HepG2 (cell line): ENCODE measurements at regions not wholly inside any gene's neighbourhood (a gene's known extent, or its start where the extent isn't known, plus 50 kb on each side); places are given as distances from the start of the nearest gene placed in this dataset.

Experiments
- ETV5 ChIP-seq: IDR thresholded peaks from 2 replicates; pipeline ENCODE4 v1.6.1; 2018; ENCODE audit warnings: missing biosample characterization, missing genetic modification reagents, inconsistent platforms, borderline replicate concordance
- HNF4G ChIP-seq, 2 experiments: sonication (generic) in 1 of 2; formaldehyde crosslinking in 1 of 2; IDR thresholded peaks; 2 replicates each; pipeline versions ENCODE4 v1.4.0 to v1.6.1; 2011 to 2020; ENCODE audit warnings: borderline replicate concordance in 2 of 2, low read depth in 2 of 2, mild to moderate bottlenecking in 2 of 2, low read length in 1 of 2, missing genetic modification reagents in 1 of 2, moderate library complexity in 1 of 2
- ISX ChIP-seq: sonication (generic); formaldehyde crosslinking; conservative IDR thresholded peaks from 2 replicates; pipeline ENCODE4 v1.5.0; 2020; ENCODE audit warnings: missing genetic modification reagents
- NFRKB ChIP-seq: fragments of 450-650 bp; IDR thresholded peaks from 2 replicates; pipeline ENCODE4 v1.6.1; 2017
- NONO ChIP-seq, 2 experiments: fragments of 450-650 bp in 1 of 2; sonication (generic) in 1 of 2; formaldehyde crosslinking in 1 of 2; IDR thresholded peaks in 1 of 2; conservative IDR thresholded peaks in 1 of 2; 2 replicates each; pipeline versions ENCODE4 v1.6.1 to v1.8.0; 2017 to 2022; ENCODE audit warnings: mild to moderate bottlenecking in 1 of 2, missing genetic modification reagents in 1 of 2, moderate library complexity in 1 of 2
- NR1H2 ChIP-seq: sonication (generic); formaldehyde crosslinking; IDR thresholded peaks from 2 replicates; pipeline ENCODE4 v1.8.1; 2022; ENCODE audit warnings: low read depth, missing genetic modification reagents, borderline replicate concordance
- RXRB ChIP-seq: IDR thresholded peaks from 2 replicates; pipeline ENCODE4 v1.6.1; 2016; ENCODE audit warnings: borderline replicate concordance, missing genetic modification reagents, missing compliant biosample characterization
- SNRNP70 ChIP-seq: fragments of 200-400 bp; formaldehyde crosslinking; IDR thresholded peaks from 2 replicates; pipeline ENCODE4 v1.6.1; 2017; ENCODE audit warnings: mild to moderate bottlenecking, low read depth, low read length, moderate library complexity
- TBL1XR1 ChIP-seq: fragments of 150-350 bp; IDR thresholded peaks from 2 replicates; pipeline ENCODE4 v1.6.1; 2014; ENCODE audit warnings: borderline replicate concordance, low read length; ENCODE audit not compliant: partially characterized antibody
- ZFP62 ChIP-seq: sonication (generic); formaldehyde crosslinking; IDR thresholded peaks from 2 replicates; pipeline ENCODE4 v1.4.0; 2020; ENCODE audit warnings: missing genetic modification reagents
- ZMYM3 ChIP-seq: sonication (generic); formaldehyde crosslinking; IDR thresholded peaks from 2 replicates; pipeline ENCODE4 v1.5.1; 2020; ENCODE audit warnings: mild to moderate bottlenecking, missing genetic modification reagents
- ZNF3 ChIP-seq: IDR thresholded peaks from 2 replicates; pipeline ENCODE4 v1.7.0; 2017; ENCODE audit warnings: inconsistent platforms
- ZNF552 ChIP-seq: sonication (generic); formaldehyde crosslinking; IDR thresholded peaks from 2 replicates; pipeline ENCODE4 v1.9.0; 2022; ENCODE audit warnings: missing genetic modification reagents, mild to moderate bottlenecking, borderline replicate concordance
- ZNF605 ChIP-seq: sonication (generic); formaldehyde crosslinking; IDR thresholded peaks from 2 replicates; pipeline ENCODE4 v1.8.0; 2022; ENCODE audit warnings: mild to moderate bottlenecking, missing genetic modification reagents
- ZNF644 ChIP-seq: IDR thresholded peaks from 2 replicates; pipeline ENCODE4 v1.6.1; 2016; ENCODE audit warnings: low read depth
- TF ChIP-seq, protein P1 (sequence below): sonication (generic); formaldehyde crosslinking; IDR thresholded peaks from 2 replicates; pipeline ENCODE4 v1.9.0; 2021; ENCODE audit warnings: missing genetic modification reagents, mild to moderate bottlenecking, borderline replicate concordance
- TF ChIP-seq, protein P2 (sequence below): IDR thresholded peaks from 2 replicates; pipeline ENCODE4 v1.6.1; 2016; ENCODE audit warnings: missing biosample characterization, missing genetic modification reagents, low read depth
- TF ChIP-seq, protein P3 (sequence below): sonication (generic); formaldehyde crosslinking; IDR thresholded peaks from 2 replicates; pipeline ENCODE4 v1.4.0; 2020; ENCODE audit warnings: mild to moderate bottlenecking, missing genetic modification reagents
- TF ChIP-seq, protein P4 (sequence below): sonication (generic); formaldehyde crosslinking; IDR thresholded peaks from 2 replicates; pipeline ENCODE4 v1.4.0; 2020; ENCODE audit warnings: missing genetic modification reagents
- TF ChIP-seq, protein P5 (sequence below): sonication (generic); formaldehyde crosslinking; IDR thresholded peaks from 2 replicates; pipeline ENCODE4 v1.4.0; 2020; ENCODE audit warnings: missing genetic modification reagents, borderline replicate concordance

DNA sequence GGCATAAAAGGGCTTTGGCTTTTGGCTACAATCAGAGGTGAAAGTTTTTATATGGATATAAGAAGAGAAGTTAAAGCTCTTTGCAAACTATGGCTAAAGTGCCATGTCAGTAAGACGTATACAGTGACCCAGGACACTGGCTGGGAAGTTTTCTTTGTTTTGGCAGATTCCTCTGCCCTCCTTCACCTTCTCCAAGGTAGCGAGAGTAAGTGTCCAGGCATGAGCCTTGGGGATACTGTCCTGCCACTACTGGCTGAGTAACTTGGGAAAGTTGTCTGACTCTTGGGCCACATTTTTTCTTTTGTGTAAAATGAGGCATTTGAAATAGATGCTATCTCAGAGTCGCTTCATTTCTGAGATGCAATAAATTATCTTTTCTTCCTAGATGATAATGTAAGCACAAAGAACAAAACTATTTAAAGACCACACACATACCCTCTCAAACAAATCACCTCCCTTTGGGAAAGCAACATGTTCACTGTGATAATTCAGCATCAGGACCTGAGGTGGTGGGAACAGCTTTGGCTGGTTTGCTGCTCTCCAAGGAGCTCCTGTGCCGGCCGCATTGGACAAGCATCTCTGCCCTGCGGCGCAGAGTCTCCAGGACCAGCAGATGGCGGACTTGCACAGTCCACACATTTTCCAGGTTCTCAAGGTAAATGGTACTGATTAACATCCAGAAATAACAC, 106.3 kb downstream of the PTCSC3 start (continued):
- TF ChIP-seq, protein P1, sequence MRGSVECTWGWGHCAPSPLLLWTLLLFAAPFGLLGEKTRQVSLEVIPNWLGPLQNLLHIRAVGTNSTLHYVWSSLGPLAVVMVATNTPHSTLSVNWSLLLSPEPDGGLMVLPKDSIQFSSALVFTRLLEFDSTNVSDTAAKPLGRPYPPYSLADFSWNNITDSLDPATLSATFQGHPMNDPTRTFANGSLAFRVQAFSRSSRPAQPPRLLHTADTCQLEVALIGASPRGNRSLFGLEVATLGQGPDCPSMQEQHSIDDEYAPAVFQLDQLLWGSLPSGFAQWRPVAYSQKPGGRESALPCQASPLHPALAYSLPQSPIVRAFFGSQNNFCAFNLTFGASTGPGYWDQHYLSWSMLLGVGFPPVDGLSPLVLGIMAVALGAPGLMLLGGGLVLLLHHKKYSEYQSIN (CRISPR knock-in tag) = no peak
- TF ChIP-seq ZNF3 (CRISPR knock-in tag) = no peak
- no peak for TF ChIP-seq HNF4G (IDR thresholded peaks at IDR 0.05; ENCODE audit: borderline replicate concordance, low read depth, low read length)
- TF ChIP-seq HNF4G (CRISPR knock-in tag; IDR thresholded peaks at IDR 0.05; ENCODE audit: borderline replicate concordance, low read depth) = no peak
- no peak for TF ChIP-seq ZNF605
- peak; percentile 76 for TF ChIP-seq RXRB (CRISPR knock-in tag)
- no peak for TF ChIP-seq SNRNP70
- TF ChIP-seq TBL1XR1 = no peak
- no peak for TF ChIP-seq ZMYM3 (CRISPR knock-in tag)
- TF ChIP-seq ETV5 (CRISPR knock-in tag) = 0 out of 2 replicates have a peak, but pooled peaks have one; percentile 19
- TF ChIP-seq ZNF552 = no peak
- peak; percentile 41; the same call in 1 of the 2 replicates for TF ChIP-seq ZNF644 (CRISPR knock-in tag)
- TF ChIP-seq ISX (CRISPR knock-in tag) = no peak
- TF ChIP-seq, protein P2, sequence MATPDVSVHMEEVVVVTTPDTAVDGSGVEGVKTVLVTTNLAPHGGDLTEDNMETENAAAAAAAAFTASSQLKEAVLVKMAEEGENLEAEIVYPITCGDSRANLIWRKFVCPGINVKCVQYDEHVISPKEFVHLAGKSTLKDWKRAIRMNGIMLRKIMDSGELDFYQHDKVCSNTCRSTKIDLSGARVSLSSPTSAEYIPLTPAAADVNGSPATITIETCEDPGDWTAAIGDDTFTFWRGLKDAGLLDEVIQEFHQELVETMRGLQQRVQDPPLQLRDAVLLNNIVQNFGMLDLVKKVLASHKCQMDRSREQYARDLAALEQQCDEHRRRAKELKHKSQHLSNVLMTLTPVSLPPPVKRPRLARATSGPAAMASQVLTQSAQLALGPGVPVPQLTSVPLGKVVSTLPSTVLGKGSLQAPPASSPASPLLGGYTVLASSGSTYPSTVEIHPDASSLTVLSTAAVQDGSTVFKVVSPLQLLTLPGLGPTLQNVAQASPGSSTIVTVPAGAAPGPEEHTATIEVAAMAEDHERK (CRISPR knock-in tag) = no peak
- TF ChIP-seq ZFP62 (CRISPR knock-in tag) = no peak
- TF ChIP-seq, protein P3, sequence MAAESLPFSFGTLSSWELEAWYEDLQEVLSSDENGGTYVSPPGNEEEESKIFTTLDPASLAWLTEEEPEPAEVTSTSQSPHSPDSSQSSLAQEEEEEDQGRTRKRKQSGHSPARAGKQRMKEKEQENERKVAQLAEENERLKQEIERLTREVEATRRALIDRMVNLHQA = no peak
- no peak for TF ChIP-seq NONO (IDR thresholded peaks at IDR 0.05)
- no peak for TF ChIP-seq NONO (CRISPR knock-in tag; conservative IDR thresholded peaks at IDR 0.05)
- TF ChIP-seq, protein P4, sequence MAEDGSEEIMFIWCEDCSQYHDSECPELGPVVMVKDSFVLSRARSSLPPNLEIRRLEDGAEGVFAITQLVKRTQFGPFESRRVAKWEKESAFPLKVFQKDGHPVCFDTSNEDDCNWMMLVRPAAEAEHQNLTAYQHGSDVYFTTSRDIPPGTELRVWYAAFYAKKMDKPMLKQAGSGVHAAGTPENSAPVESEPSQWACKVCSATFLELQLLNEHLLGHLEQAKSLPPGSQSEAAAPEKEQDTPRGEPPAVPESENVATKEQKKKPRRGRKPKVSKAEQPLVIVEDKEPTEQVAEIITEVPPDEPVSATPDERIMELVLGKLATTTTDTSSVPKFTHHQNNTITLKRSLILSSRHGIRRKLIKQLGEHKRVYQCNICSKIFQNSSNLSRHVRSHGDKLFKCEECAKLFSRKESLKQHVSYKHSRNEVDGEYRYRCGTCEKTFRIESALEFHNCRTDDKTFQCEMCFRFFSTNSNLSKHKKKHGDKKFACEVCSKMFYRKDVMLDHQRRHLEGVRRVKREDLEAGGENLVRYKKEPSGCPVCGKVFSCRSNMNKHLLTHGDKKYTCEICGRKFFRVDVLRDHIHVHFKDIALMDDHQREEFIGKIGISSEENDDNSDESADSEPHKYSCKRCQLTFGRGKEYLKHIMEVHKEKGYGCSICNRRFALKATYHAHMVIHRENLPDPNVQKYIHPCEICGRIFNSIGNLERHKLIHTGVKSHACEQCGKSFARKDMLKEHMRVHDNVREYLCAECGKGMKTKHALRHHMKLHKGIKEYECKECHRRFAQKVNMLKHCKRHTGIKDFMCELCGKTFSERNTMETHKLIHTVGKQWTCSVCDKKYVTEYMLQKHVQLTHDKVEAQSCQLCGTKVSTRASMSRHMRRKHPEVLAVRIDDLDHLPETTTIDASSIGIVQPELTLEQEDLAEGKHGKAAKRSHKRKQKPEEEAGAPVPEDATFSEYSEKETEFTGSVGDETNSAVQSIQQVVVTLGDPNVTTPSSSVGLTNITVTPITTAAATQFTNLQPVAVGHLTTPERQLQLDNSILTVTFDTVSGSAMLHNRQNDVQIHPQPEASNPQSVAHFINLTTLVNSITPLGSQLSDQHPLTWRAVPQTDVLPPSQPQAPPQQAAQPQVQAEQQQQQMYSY (CRISPR knock-in tag) = no peak
- no peak for TF ChIP-seq NFRKB
- no peak for TF ChIP-seq NR1H2
- TF ChIP-seq, protein P5, sequence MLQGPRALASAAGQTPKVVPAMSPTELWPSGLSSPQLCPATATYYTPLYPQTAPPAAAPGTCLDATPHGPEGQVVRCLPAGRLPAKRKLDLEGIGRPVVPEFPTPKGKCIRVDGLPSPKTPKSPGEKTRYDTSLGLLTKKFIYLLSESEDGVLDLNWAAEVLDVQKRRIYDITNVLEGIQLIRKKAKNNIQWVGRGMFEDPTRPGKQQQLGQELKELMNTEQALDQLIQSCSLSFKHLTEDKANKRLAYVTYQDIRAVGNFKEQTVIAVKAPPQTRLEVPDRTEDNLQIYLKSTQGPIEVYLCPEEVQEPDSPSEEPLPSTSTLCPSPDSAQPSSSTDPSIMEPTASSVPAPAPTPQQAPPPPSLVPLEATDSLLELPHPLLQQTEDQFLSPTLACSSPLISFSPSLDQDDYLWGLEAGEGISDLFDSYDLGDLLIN = no peak
